ENCODE measurements at regions not wholly inside any gene's neighbourhood (a gene's known extent, or its start where the extent isn't known, plus 50 kb on each side); places are given as distances from the start of the nearest gene placed in this dataset.

- TF ChIP-seq CTCF (IDR thresholded peaks at IDR 0.05; ENCODE audit: insufficient read depth in 1 of 2, low read depth in 1 of 2, low read length in 1 of 2, severe bottlenecking in 1 of 2, unreplicated experiment in 1 of 2) = no peak
- H3K36me3 ChIP-seq (ENCODE audit: control insufficient read depth, insufficient read depth, low read length) = no peaks in the 10 kb centered on the region
- CTCF ChIA-PET = no interaction called here
- H3K9me3 ChIP-seq = no peaks in the 10 kb centered on the region
- no peak overlapping the region for H3K4me3 ChIP-seq (ENCODE audit: low read depth, low read length)
- H3K9me3 Mint-ChIP-seq (ENCODE audit: unreplicated experiment) = no peaks in the 10 kb centered on the region
- no peak overlapping the region for H3K4me3 Mint-ChIP-seq (ENCODE audit: unreplicated experiment)
- H3K4me1 ChIP-seq = no peaks in the 10 kb centered on the region
- no peaks in the 10 kb centered on the region for H3K4me1 Mint-ChIP-seq (ENCODE audit: low read depth, unreplicated experiment)
- no peaks in the 10 kb centered on the region for H3K36me3 Mint-ChIP-seq (ENCODE audit: insufficient read depth, unreplicated experiment)
- POLR2A ChIA-PET = no interaction called here
- intact Hi-C loops (cut with micrococcal nuclease; ENCODE audit: unreplicated experiment) = no loop called here
- no peak overlapping the region for H3K27ac Mint-ChIP-seq (ENCODE audit: unreplicated experiment)
- no peaks in the 10 kb centered on the region for H3K27me3 Mint-ChIP-seq (ENCODE audit: insufficient read depth, unreplicated experiment)
- BruUV-seq (replicated peaks) = no TSS peak
- no peaks in the 10 kb centered on the region for H3K27me3 ChIP-seq (replicated peaks; ENCODE audit: control insufficient read depth, insufficient read depth, low read length)
- no peak for DNase-seq
Observed at GRCh38 chr12:71300772-71301675, 138.6 kb upstream of the LGR5 start.

DNA sequence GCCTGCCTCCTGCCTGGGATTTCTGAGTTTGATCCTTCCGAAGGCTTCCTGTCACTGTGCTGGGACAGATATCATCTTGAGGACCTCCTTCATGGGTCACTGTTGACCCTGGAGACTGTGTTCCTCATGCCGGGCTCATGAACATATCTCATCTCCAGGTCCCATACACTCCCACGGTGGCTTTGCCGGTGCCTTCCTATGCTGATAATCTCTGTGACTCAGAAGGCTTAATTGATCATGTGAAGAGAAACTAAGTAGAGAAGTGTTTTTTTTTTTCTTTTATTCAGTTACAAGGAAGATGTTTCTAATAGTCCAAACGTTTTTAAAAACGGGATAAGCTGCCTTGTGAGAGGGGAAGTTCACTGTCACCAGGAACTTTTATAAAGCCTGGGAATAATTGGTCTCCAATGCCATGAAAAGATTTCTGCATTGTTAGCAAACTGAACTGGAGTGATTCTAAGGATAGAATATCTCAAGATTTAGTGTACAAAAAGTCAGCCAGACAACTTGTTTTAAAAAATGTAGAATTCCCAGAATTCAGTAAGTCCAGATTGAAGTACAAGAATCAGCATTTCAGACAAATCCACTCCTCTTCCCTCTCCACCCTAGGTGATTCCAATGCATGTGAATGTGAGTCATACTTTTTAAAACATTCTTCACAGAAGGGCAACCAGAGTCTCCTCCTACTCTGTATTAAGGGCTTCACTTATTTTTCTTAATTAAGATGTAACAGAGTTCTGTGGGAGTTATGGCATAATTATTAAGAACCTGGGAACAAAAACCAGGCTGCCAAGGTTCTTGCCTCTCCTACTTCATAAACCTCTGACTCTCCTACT lies 139.8 kb upstream of the LGR5 start:
- DNase-seq = no peak
- Histone ChIP-seq H3K4me3 (ENCODE audit: low read depth, low read length) (no peak overlapping the region), H3K4me1 (no peaks in the 10 kb centered on the region), H3K27me3 (replicated peaks; ENCODE audit: control insufficient read depth, insufficient read depth, low read length) (no peaks in the 10 kb centered on the region), H3K36me3 (ENCODE audit: control insufficient read depth, insufficient read depth, low read length) (no peaks in the 10 kb centered on the region), H3K9me3 (no peaks in the 10 kb centered on the region)
- no peaks in the 10 kb centered on the region for H3K36me3 Mint-ChIP-seq (ENCODE audit: insufficient read depth, unreplicated experiment)
- no peak for TF ChIP-seq CTCF (IDR thresholded peaks at IDR 0.05; ENCODE audit: insufficient read depth in 1 of 2, low read depth in 1 of 2, low read length in 1 of 2, severe bottlenecking in 1 of 2, unreplicated experiment in 1 of 2)
- no peak overlapping the region for H3K4me3 Mint-ChIP-seq (ENCODE audit: unreplicated experiment)
- no peaks in the 10 kb centered on the region for H3K9me3 Mint-ChIP-seq (ENCODE audit: unreplicated experiment)
- no peak overlapping the region for H3K27ac Mint-ChIP-seq (ENCODE audit: unreplicated experiment)
- intact Hi-C loops (cut with micrococcal nuclease; ENCODE audit: unreplicated experiment) = no loop called here
- no TSS peak for BruUV-seq (replicated peaks)
- H3K27me3 Mint-ChIP-seq (ENCODE audit: insufficient read depth, unreplicated experiment) = no peaks in the 10 kb centered on the region
- H3K4me1 Mint-ChIP-seq (ENCODE audit: low read depth, unreplicated experiment) = no peaks in the 10 kb centered on the region
- ChIA-PET POLR2A (no interaction called here), CTCF (no interaction called here)

DNA sequence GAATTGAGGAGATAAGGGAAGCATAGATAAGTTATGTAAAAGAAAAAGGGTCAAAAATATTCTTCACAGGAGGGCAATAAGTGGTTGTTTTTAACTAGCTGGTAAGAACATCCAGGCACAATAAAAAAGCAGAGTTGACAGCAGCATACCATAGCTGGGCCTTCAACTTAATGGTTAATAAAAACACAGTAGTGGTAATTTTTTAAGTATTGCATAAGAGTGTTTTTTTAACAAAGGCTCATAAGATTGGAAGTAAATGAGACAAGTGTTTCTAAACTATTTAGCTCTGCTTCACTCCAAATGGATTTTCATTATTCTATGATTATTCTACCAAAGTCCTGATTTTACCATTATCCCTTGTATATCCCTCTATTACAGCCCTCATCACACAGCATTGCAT lies 140.1 kb upstream of the TSPAN8 start:
- Histone ChIP-seq H3K36me3 (ENCODE audit: control insufficient read depth, insufficient read depth, low read length) (no peaks in the 10 kb centered on the region), H3K4me1 (no peaks in the 10 kb centered on the region), H3K4me3 (ENCODE audit: low read depth, low read length) (no peak overlapping the region), H3K9me3 (no peaks in the 10 kb centered on the region), H3K27me3 (replicated peaks; ENCODE audit: control insufficient read depth, insufficient read depth, low read length) (no peaks in the 10 kb centered on the region)
- Mint-ChIP-seq H3K36me3 (ENCODE audit: insufficient read depth, unreplicated experiment) (no peaks in the 10 kb centered on the region), H3K9me3 (ENCODE audit: unreplicated experiment) (peaks cover 10% of the 10 kb centered on the region), H3K27me3 (ENCODE audit: insufficient read depth, unreplicated experiment) (no peaks in the 10 kb centered on the region), H3K27ac (ENCODE audit: unreplicated experiment) (no peak overlapping the region), H3K4me1 (ENCODE audit: low read depth, unreplicated experiment) (no peaks in the 10 kb centered on the region), H3K4me3 (ENCODE audit: unreplicated experiment) (no peak overlapping the region)
- ChIA-PET POLR2A (no interaction called here), CTCF (no interaction called here)
- no peak for TF ChIP-seq CTCF (IDR thresholded peaks at IDR 0.05; ENCODE audit: insufficient read depth in 1 of 2, low read depth in 1 of 2, low read length in 1 of 2, severe bottlenecking in 1 of 2, unreplicated experiment in 1 of 2)
- intact Hi-C loops (cut with micrococcal nuclease; ENCODE audit: unreplicated experiment) = no loop called here
- no peak for DNase-seq
- BruUV-seq (replicated peaks) = no TSS peak

Data from Caco-2 (cell line).